K562 (cell line): ENCODE measurements at regions not wholly inside any gene's neighbourhood (a gene's known extent, or its start where the extent isn't known, plus 50 kb on each side); places are given as distances from the start of the nearest gene placed in this dataset.

Experiments used
- ATAC-seq: fragments of 200-7000 bp; cut with Tn5 transposase; 3 replicates; pipeline ENCODE4 v1.9.1; 2020; ENCODE audit warnings: moderate library complexity
- BruUV-seq: library from RNA; stranded (reverse); fragments of 400-500 nt; replicated peaks from 2 replicates; lab custom pipeline; 2021; lab: Mats Ljungman, UMichigan
- CTCF ChIA-PET: fragments of 300-600 bp; formaldehyde crosslinking; extraction: SDS; loops from one replicate; lab custom pipeline; 2021; ENCODE audit warnings: low intra/inter-chr PET ratio; lab: Yijun Ruan, JAX
- POLR2A ChIA-PET: fragments of 300-600, 350-650 bp; sonication (Branson Sonifier 250); formaldehyde crosslinking; extraction: SDS; loops from one replicate; lab custom pipeline; 2021; ENCODE audit warnings: antibody characterized with exemption, inconsistent platforms; lab: Yijun Ruan, JAX
- DNase-seq, 4 experiments: peaks; one replicate each; pipeline versions ENCODE4 v3.0.0 to v3.0.0-alpha.2; 2011 to 2018; ENCODE audit warnings: low spot score in 3 of 4, mixed read lengths in 3 of 4; ENCODE audit errors: extremely low read depth in 1 of 4
- FAIRE-seq: peaks from 2 replicates; lab custom pipeline; 2011; peaks lifted over from hg19 to GRCh38; lab: Jason Lieb, UNC
- H2AFZ ChIP-seq: 2 replicates; pipeline ENCODE4 v1.6.0; 2011; ENCODE audit warnings: low read depth, low read length, control low read depth, inconsistent platforms
- H3K27ac ChIP-seq: fragments of 200-600 bp; 3 replicates; pipeline ENCODE4 v1.8.0; 2011; ENCODE audit warnings: low read depth, mild to moderate bottlenecking, control low read depth, inconsistent platforms, low read length, moderate library complexity, mixed read lengths; ENCODE audit errors: extremely low read depth
- H3K27me3 ChIP-seq, 2 experiments: fragments of 300-600 bp in 1 of 2; 2 replicates in 1 of 2; 3 replicates in 1 of 2; pipeline versions ENCODE4 v1.6.0 to v1.8.0; 2011; ENCODE audit warnings: inconsistent platforms in 2 of 2, low read length in 2 of 2, mild to moderate bottlenecking in 1 of 2, mixed read lengths in 1 of 2, moderate library complexity in 1 of 2; ENCODE audit not compliant: control insufficient read depth in 2 of 2, insufficient read depth in 2 of 2
- H3K36me3 ChIP-seq: fragments of 300-600 bp; 3 replicates; pipeline ENCODE4 v1.8.0; 2011; ENCODE audit warnings: mild to moderate bottlenecking, low read length, inconsistent platforms; ENCODE audit not compliant: control insufficient read depth, insufficient read depth
- H3K4me1 ChIP-seq, 2 experiments: fragments of 200-600 bp in 1 of 2; replicated peaks in 1 of 2; 2 replicates in 1 of 2; 3 replicates in 1 of 2; pipeline versions ENCODE4 v1.5.1 to v1.8.0; 2011; ENCODE audit warnings: inconsistent platforms in 2 of 2, low read length in 2 of 2, mild to moderate bottlenecking in 1 of 2, mixed read lengths in 1 of 2, moderate library complexity in 1 of 2; ENCODE audit not compliant: control insufficient read depth in 2 of 2, insufficient read depth in 2 of 2
- H3K4me2 ChIP-seq: 2 replicates; pipeline ENCODE4 v1.6.1; 2011; ENCODE audit warnings: low read length, control low read depth, inconsistent platforms, mixed read lengths; ENCODE audit not compliant: insufficient read depth
- H3K4me3 ChIP-seq: fragments of 200-600 bp; sonication (generic), shearing (Covaris generic); 2 replicates; pipeline ENCODE4 v1.5.1; 2016; ENCODE audit warnings: control low read depth, inconsistent platforms
- H3K79me2 ChIP-seq: fragments of 200-600 bp; 3 replicates; pipeline ENCODE4 v1.8.0; 2011; ENCODE audit warnings: low read length, inconsistent platforms; ENCODE audit not compliant: control insufficient read depth, insufficient read depth
- H3K9ac ChIP-seq, 2 experiments: 2 replicates each; pipeline versions ENCODE4 v1.6.0 to v1.6.1; 2011; ENCODE audit warnings: low read depth in 2 of 2, low read length in 2 of 2, control low read depth in 1 of 2, inconsistent platforms in 1 of 2, mild to moderate bottlenecking in 1 of 2, mixed read lengths in 1 of 2; ENCODE audit not compliant: insufficient read depth in 1 of 2
- H3K9me1 ChIP-seq: one replicate; pipeline ENCODE4 v1.6.0; 2011; ENCODE audit warnings: inconsistent platforms, mild to moderate bottlenecking, low read length, moderate library complexity; ENCODE audit not compliant: control insufficient read depth, insufficient read depth
- H3K9me3 ChIP-seq: replicated peaks from 2 replicates; pipeline ENCODE4 v1.5.1; 2011; ENCODE audit warnings: low read depth, low read length, inconsistent platforms; ENCODE audit not compliant: control insufficient read depth, insufficient read depth
- H4K20me1 ChIP-seq: replicated peaks from 2 replicates; pipeline ENCODE4 v1.6.1; 2011; ENCODE audit warnings: low read length, inconsistent platforms, mixed read lengths; ENCODE audit not compliant: control insufficient read depth, insufficient read depth
- BDP1 ChIP-seq: IDR thresholded peaks from 3 replicates; pipeline ENCODE4 v1.6.1; 2011; ENCODE audit not compliant: insufficient read length, insufficient read depth
- CEBPB ChIP-seq: fragments of 450-650 bp; IDR thresholded peaks from 2 replicates; pipeline ENCODE4 v1.6.1; 2016; ENCODE audit warnings: missing genetic modification characterization, missing compliant biosample characterization
- CEBPG ChIP-seq, 3 experiments: fragments of 200-800 bp in 1 of 3; sonication (Bioruptor generic) in 1 of 3; sonication (generic) in 1 of 3; formaldehyde crosslinking in 1 of 3; IDR thresholded peaks in 2 of 3; conservative IDR thresholded peaks in 1 of 3; 2 replicates each; pipeline versions ENCODE4 v1.6.1 to v1.8.0; 2016 to 2022; ENCODE audit warnings: missing compliant biosample characterization in 2 of 3, missing genetic modification characterization in 2 of 3, mild to moderate bottlenecking in 1 of 3, missing genetic modification reagents in 1 of 3
- DIDO1 ChIP-seq: fragments of 450-650 bp; IDR thresholded peaks from 2 replicates; pipeline ENCODE4 v1.6.1; 2016; ENCODE audit warnings: low read depth, missing biosample characterization, missing genetic modification characterization
- DPF2 ChIP-seq: fragments of 450-650 bp; IDR thresholded peaks from 2 replicates; pipeline ENCODE4 v1.6.1; 2016
- E2F3 ChIP-seq: fragments of 250-450 bp; sonication (Bioruptor Pico); IDR thresholded peaks from 2 replicates; pipeline ENCODE4 v1.4.0; 2020; ENCODE audit warnings: mild to moderate bottlenecking
- EP300 ChIP-seq: IDR thresholded peaks from 2 replicates; pipeline ENCODE4 v1.6.1; 2012; ENCODE audit warnings: low read length, improper control_type of control experiment
- NFE2L1 ChIP-seq: fragments of 450-650 bp; IDR thresholded peaks from 2 replicates; pipeline ENCODE4 v1.6.1; 2016; ENCODE audit warnings: missing genetic modification characterization, low read depth, mild to moderate bottlenecking, missing compliant biosample characterization, moderate library complexity, borderline replicate concordance
- NFXL1 ChIP-seq: fragments of 450-650 bp; formaldehyde crosslinking; IDR thresholded peaks from 2 replicates; pipeline ENCODE4 v1.4.0; 2021; ENCODE audit warnings: mild to moderate bottlenecking
- NR2C2 ChIP-seq, 2 experiments: fragments of 200-800 bp in 1 of 2; sonication (Bioruptor generic) in 1 of 2; sonication (generic) in 1 of 2; formaldehyde crosslinking in 1 of 2; IDR thresholded peaks; 2 replicates each; pipeline versions ENCODE4 v1.6.1 to v1.8.0; 2016 to 2022; ENCODE audit warnings: mild to moderate bottlenecking in 1 of 2, missing compliant biosample characterization in 1 of 2, missing genetic modification characterization in 1 of 2, missing genetic modification reagents in 1 of 2
- TAF15 ChIP-seq: fragments of 200-400 bp; formaldehyde crosslinking; IDR thresholded peaks from 2 replicates; pipeline ENCODE4 v1.6.1; 2017; ENCODE audit warnings: mild to moderate bottlenecking, low read depth, low read length, moderate library complexity
- TAF7 ChIP-seq: fragments of 450-650 bp; IDR thresholded peaks from 2 replicates; pipeline ENCODE4 v1.6.1; 2016; ENCODE audit warnings: missing genetic modification characterization, missing compliant biosample characterization
- TARDBP ChIP-seq: fragments of 450-650 bp; IDR thresholded peaks from 2 replicates; pipeline ENCODE4 v1.6.1; 2016
- ZNF263 ChIP-seq: sonication (generic); formaldehyde crosslinking; IDR thresholded peaks from 2 replicates; pipeline ENCODE4 v1.8.0; 2022; ENCODE audit warnings: mild to moderate bottlenecking, missing genetic modification reagents, borderline replicate concordance
- WGBS: fragments of 100-300 bp; shearing (Covaris generic); methylation state at CpG from one replicate; pipeline ENCODE4 v1.1.6; 2016; ENCODE audit warnings: low coverage, mixed read lengths; ENCODE audit not compliant: insufficient coverage; ENCODE audit errors: missing lambda C conversion rate; 5-methylcytosine and 5-hydroxymethylcytosine counted together
- in situ Hi-C: fragments of 300-500 bp; cut with MboI; formaldehyde crosslinking; loops from 4 replicates; pipeline ENCODE4 v1.15.0; 2018; ENCODE audit warnings: inconsistent platforms, mixed read lengths
- intact Hi-C: fragments of 100-400 bp; cut with micrococcal nuclease; formaldehyde crosslinking; loops from 2 replicates; pipeline ENCODE4 v1.14.2; 2022
- TF ChIP-seq, protein P1 (sequence below): fragments of 450-650 bp; IDR thresholded peaks from 2 replicates; pipeline ENCODE4 v1.6.1; 2017; ENCODE audit warnings: mild to moderate bottlenecking, moderate library complexity
- TF ChIP-seq, protein P2 (sequence below): fragments of 150-350 bp; conservative IDR thresholded peaks from 2 replicates; pipeline ENCODE4 v1.6.1; 2014; ENCODE audit warnings: low read length

DNA sequence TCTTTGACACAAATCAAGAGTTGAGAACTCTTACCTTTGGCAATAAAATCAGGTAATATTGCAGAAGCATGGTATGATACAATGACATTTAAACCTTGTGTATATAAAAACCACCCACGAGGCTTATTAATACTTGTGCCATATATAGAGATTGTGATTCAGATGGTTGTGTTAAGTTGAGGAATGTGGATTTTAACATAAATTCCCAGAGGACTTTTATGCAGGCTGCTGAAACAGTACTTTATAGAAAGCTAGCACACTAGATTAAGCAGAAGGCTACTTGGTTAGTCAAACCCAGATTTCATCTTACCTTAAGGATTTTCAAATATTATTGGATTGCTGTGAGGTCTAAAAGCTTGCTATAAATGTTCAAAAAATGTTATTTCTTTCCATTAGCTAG lies 325.7 kb upstream of the PCDH10 start:
- no peak overlapping the region for H3K4me3 ChIP-seq
- H3K36me3 ChIP-seq = no peaks in the 10 kb centered on the region
- no peak for TF ChIP-seq CEBPG (CRISPR knock-in tag; IDR thresholded peaks at IDR 0.05)
- no peak for TF ChIP-seq CEBPG (tag; conservative IDR thresholded peaks at IDR 0.05 in 1 of 2, IDR thresholded peaks at IDR 0.05 in 1 of 2)
- TF ChIP-seq EP300 = no peak
- no peak for TF ChIP-seq BDP1
- TF ChIP-seq, protein P1, sequence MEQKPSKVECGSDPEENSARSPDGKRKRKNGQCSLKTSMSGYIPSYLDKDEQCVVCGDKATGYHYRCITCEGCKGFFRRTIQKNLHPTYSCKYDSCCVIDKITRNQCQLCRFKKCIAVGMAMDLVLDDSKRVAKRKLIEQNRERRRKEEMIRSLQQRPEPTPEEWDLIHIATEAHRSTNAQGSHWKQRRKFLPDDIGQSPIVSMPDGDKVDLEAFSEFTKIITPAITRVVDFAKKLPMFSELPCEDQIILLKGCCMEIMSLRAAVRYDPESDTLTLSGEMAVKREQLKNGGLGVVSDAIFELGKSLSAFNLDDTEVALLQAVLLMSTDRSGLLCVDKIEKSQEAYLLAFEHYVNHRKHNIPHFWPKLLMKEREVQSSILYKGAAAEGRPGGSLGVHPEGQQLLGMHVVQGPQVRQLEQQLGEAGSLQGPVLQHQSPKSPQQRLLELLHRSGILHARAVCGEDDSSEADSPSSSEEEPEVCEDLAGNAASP = no peak
- no peak for TF ChIP-seq TAF15
- TF ChIP-seq TAF7 (tag) = no peak
- no peak for TF ChIP-seq E2F3 (CRISPR knock-in tag)
- TF ChIP-seq NFE2L1 (tag) = no peak
- TF ChIP-seq DIDO1 = no peak
- TF ChIP-seq NFXL1 (CRISPR knock-in tag) = no peak
- TF ChIP-seq, protein P2, sequence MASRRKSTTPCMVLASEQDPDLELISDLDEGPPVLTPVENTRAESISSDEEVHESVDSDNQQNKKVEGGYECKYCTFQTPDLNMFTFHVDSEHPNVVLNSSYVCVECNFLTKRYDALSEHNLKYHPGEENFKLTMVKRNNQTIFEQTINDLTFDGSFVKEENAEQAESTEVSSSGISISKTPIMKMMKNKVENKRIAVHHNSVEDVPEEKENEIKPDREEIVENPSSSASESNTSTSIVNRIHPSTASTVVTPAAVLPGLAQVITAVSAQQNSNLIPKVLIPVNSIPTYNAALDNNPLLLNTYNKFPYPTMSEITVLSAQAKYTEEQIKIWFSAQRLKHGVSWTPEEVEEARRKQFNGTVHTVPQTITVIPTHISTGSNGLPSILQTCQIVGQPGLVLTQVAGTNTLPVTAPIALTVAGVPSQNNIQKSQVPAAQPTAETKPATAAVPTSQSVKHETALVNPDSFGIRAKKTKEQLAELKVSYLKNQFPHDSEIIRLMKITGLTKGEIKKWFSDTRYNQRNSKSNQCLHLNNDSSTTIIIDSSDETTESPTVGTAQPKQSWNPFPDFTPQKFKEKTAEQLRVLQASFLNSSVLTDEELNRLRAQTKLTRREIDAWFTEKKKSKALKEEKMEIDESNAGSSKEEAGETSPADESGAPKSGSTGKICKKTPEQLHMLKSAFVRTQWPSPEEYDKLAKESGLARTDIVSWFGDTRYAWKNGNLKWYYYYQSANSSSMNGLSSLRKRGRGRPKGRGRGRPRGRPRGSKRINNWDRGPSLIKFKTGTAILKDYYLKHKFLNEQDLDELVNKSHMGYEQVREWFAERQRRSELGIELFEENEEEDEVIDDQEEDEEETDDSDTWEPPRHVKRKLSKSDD = no peak
- TF ChIP-seq TARDBP = no peak
- no peak for TF ChIP-seq CEBPB (tag)
- TF ChIP-seq DPF2 = no peak
- TF ChIP-seq ZNF263 (CRISPR knock-in tag) = no peak
- no peak for TF ChIP-seq NR2C2 (CRISPR knock-in tag; IDR thresholded peaks at IDR 0.05)
- TF ChIP-seq NR2C2 (tag; IDR thresholded peaks at IDR 0.05) = no peak
- no peaks in the 10 kb centered on the region for H3K79me2 ChIP-seq
- POLR2A ChIA-PET = no interaction called here
- no TSS peak for BruUV-seq
- no peak overlapping the region for H3K9ac ChIP-seq
- H2AFZ ChIP-seq = no peak overlapping the region
- WGBS = 0% methylated on average over 1 of the region's 1 CpG
- no peaks in the 10 kb centered on the region for H3K4me1 ChIP-seq
- H3K4me2 ChIP-seq = no peak overlapping the region
- no peaks in the 10 kb centered on the region for H3K27me3 ChIP-seq
- CTCF ChIA-PET = no interaction called here
- no peaks in the 10 kb centered on the region for H3K9me1 ChIP-seq
- in situ Hi-C loops (no loop called here), intact Hi-C loops (no loop called here)
- no peaks in the 10 kb centered on the region for H4K20me1 ChIP-seq
- no peak overlapping the region for H3K27ac ChIP-seq
- ATAC-seq (no peak), FAIRE-seq (no peak), DNase-seq (no peak)
- no peaks in the 10 kb centered on the region for H3K9me3 ChIP-seq
